ENCODE measurements at regions not wholly inside any gene's neighbourhood (a gene's known extent, or its start where the extent isn't known, plus 50 kb on each side); places are given as distances from the start of the nearest gene placed in this dataset.
"Not testable (repeated sequence)": the region's sequence is repeated elsewhere in the genome, so short reads cannot be mapped to it uniquely, and the experiment has no call there.

DNA sequence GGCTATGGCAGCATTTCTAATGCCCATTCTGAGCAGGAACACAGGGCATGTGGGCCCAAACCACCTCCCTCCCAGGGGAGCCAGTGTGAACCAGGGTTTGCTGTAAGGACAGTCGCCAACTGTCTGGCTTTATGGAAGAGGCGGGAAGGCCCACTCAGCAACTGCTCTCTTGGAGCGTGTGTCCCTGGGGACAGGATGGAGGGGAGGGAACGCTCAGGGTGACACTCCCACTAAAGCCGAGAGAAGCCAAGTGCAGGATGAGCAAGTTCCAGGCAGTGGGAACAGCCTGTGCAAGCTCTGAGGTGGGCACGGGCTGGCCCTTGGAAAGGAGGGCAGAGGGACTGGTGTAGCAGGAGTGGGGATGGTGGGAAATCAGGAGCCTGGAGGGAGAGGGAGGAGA, 233.0 kb upstream of the FRG2C start:
- dilution Hi-C loops (cut with HindIII; ENCODE audit: low sequenced_read_pairs, unreplicated experiment); H2BK120ac ChIP-seq (ENCODE audit: low read depth, low read length); H4K91ac ChIP-seq (ENCODE audit: insufficient read depth, low read depth, low read length); H2BK5ac ChIP-seq (ENCODE audit: low read depth, low read length, poor library complexity, severe bottlenecking); H3K18ac ChIP-seq (ENCODE audit: low read depth, low read length); DNase-seq; H2AK9ac ChIP-seq (replicated peaks; ENCODE audit: low read depth, low read length, poor library complexity); H3K56ac ChIP-seq (ENCODE audit: extremely low read depth, insufficient read depth, low read length); H4K5ac ChIP-seq (ENCODE audit: low read depth, low read length); H3K4ac ChIP-seq (ENCODE audit: low read depth, low read length); H3K27me3 ChIP-seq (ENCODE audit: control insufficient read depth, insufficient read depth, low read length); H3K4me3 ChIP-seq (ENCODE audit: insufficient read depth, low read depth, low read length); POLR2A ChIA-PET (ENCODE audit: unreplicated experiment); H3K27ac ChIP-seq (ENCODE audit: insufficient read depth, low read length); H3K9me3 ChIP-seq (ENCODE audit: control insufficient read depth, insufficient read depth, low read length); BruUV-seq (replicated peaks); H3K9me1 ChIP-seq (ENCODE audit: insufficient read depth, low read length); H4K8ac ChIP-seq (ENCODE audit: low read depth in 2 of 2, low read length in 2 of 2); H3K4me2 ChIP-seq (ENCODE audit: low read depth, low read length); H2BK20ac ChIP-seq (ENCODE audit: low read depth, low read length); in situ Hi-C loops (cut with MboI; ENCODE audit: low sequenced_read_pairs); H2AFZ ChIP-seq (replicated peaks; ENCODE audit: low read length, poor library complexity); H3K23ac ChIP-seq (ENCODE audit: low read depth, low read length); CTCF ChIA-PET; H3K14ac ChIP-seq (replicated peaks; ENCODE audit: low read depth, low read length); H3K9ac ChIP-seq (ENCODE audit: low read depth, low read length); ATAC-seq (ENCODE audit: low read depth): not testable (repeated sequence)
- H3K79me1 ChIP-seq (ENCODE audit: low read depth in 1 of 2, low read length in 2 of 2): peaks cover 7 to 25% of the 10 kb centered on the region in 2 experiments; a peak in 2 of 4 replicates
- H3K4me1 ChIP-seq (ENCODE audit: control insufficient read depth, insufficient read depth, low read length): peaks cover 13% of the 10 kb centered on the region
- peak overlapping the region; percentile 67; the same call in 1 of the 2 replicates for H2AK5ac ChIP-seq (ENCODE audit: low read depth, low read length)
- intact Hi-C loops (cut with micrococcal nuclease): loop anchor here (10.0 kb wide), 1 partner anchor 674 kb away; no protein-coding TSS in a partner anchor
- H4K20me1 ChIP-seq (ENCODE audit: insufficient read depth, low read length): peaks cover 11% of the 10 kb centered on the region
- WGBS, 2 experiments (ENCODE audit: extremely low coverage in 2 of 2, insufficient read length in 1 of 2): 95% methylated on average over 3 of the region's 6 CpGs; no CpG with 5 or more reads in 1 of the 2 experiments
- 0 out of 3 replicates have a peak overlapping the region, but pooled peaks have one; percentile 68 for H2BK15ac ChIP-seq (ENCODE audit: low read depth, low read length)
- H3K36me3 ChIP-seq (ENCODE audit: control insufficient read depth, insufficient read depth, low read length): peaks cover 15% of the 10 kb centered on the region

DNA sequence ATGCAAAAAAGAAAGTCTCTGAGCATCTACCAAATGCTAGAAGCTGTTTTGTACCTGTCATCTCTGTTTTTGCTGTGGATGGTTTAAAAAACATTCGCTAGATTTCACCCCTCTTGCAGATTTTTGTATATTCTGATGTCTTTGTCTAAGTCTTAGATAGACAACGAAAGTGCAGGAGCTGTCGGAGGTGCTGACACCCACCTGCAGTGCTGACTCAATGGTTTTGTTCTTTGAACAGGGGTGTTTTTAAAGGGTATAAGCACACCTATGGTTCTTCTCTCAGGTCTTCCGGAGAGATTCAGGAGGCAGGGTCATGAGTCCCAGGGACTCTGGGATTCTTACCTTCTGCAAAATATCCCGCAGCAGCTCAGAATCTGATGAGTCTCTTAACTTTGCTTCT, 231.7 kb upstream of the FRG2C start:
- intact Hi-C loops (cut with micrococcal nuclease): loop anchor here (10.0 kb wide), 1 partner anchor 672 kb away; no protein-coding TSS in a partner anchor
- H3K27ac ChIP-seq (ENCODE audit: insufficient read depth, low read length): 0 out of 2 replicates have a peak overlapping the region, but pooled peaks have one; percentile 19
- dilution Hi-C loops (cut with HindIII; ENCODE audit: low sequenced_read_pairs, unreplicated experiment); H3K9ac ChIP-seq (ENCODE audit: low read depth, low read length); H3K9me3 ChIP-seq (ENCODE audit: control insufficient read depth, insufficient read depth, low read length); POLR2A ChIA-PET (ENCODE audit: unreplicated experiment); in situ Hi-C loops (cut with MboI; ENCODE audit: low sequenced_read_pairs); H3K4me3 ChIP-seq (ENCODE audit: insufficient read depth, low read depth, low read length); DNase-seq; H3K9me1 ChIP-seq (ENCODE audit: insufficient read depth, low read length); H2AK5ac ChIP-seq (ENCODE audit: low read depth, low read length); H2BK5ac ChIP-seq (ENCODE audit: low read depth, low read length, poor library complexity, severe bottlenecking); H4K5ac ChIP-seq (ENCODE audit: low read depth, low read length); H2AK9ac ChIP-seq (replicated peaks; ENCODE audit: low read depth, low read length, poor library complexity); H3K27me3 ChIP-seq (ENCODE audit: control insufficient read depth, insufficient read depth, low read length); BruUV-seq (replicated peaks); H4K8ac ChIP-seq (ENCODE audit: low read depth in 2 of 2, low read length in 2 of 2); H3K18ac ChIP-seq (ENCODE audit: low read depth, low read length); H3K23ac ChIP-seq (ENCODE audit: low read depth, low read length); H4K91ac ChIP-seq (ENCODE audit: insufficient read depth, low read depth, low read length); H2AFZ ChIP-seq (replicated peaks; ENCODE audit: low read length, poor library complexity); ATAC-seq (ENCODE audit: low read depth); H2BK15ac ChIP-seq (ENCODE audit: low read depth, low read length); H3K56ac ChIP-seq (ENCODE audit: extremely low read depth, insufficient read depth, low read length); CTCF ChIA-PET; H3K4me2 ChIP-seq (ENCODE audit: low read depth, low read length): not testable (repeated sequence)
- H3K4me1 ChIP-seq (ENCODE audit: control insufficient read depth, insufficient read depth, low read length): peaks cover 14% of the 10 kb centered on the region
- H3K14ac ChIP-seq (replicated peaks; ENCODE audit: low read depth, low read length): 0 out of 2 replicates have a peak overlapping the region, but pooled peaks have one; percentile 51
- H3K79me1 ChIP-seq (ENCODE audit: low read depth in 1 of 2, low read length in 2 of 2): peaks cover 7 to 25% of the 10 kb centered on the region in 2 experiments; a peak in 2 of 4 replicates
- H2BK120ac ChIP-seq (ENCODE audit: low read depth, low read length): peak overlapping the region; percentile 54; the same call in 1 of the 2 replicates
- H2BK20ac ChIP-seq (ENCODE audit: low read depth, low read length): peak overlapping the region; percentile 76; the same call in 1 of the 2 replicates
- H4K20me1 ChIP-seq (ENCODE audit: insufficient read depth, low read length): peaks cover 11% of the 10 kb centered on the region
- no CpG with 5 or more reads among the region's 5 CpGs for WGBS, 2 experiments (ENCODE audit: extremely low coverage in 2 of 2, insufficient read length in 1 of 2)
- H3K36me3 ChIP-seq (ENCODE audit: control insufficient read depth, insufficient read depth, low read length): peaks cover 10% of the 10 kb centered on the region
- peak overlapping the region; percentile 36; the same call in 1 of the 2 replicates for H3K4ac ChIP-seq (ENCODE audit: low read depth, low read length)

Measured in IMR-90 (cell line).